Renal pelvis (tissue), 1 donor: ENCODE measurements at regions not wholly inside any gene's neighbourhood (a gene's known extent, or its start where the extent isn't known, plus 50 kb on each side); places are given as distances from the start of the nearest gene placed in this dataset.
"Not testable (repeated sequence)": the region's sequence is repeated elsewhere in the genome, so short reads cannot be mapped to it uniquely, and the experiment has no call there.

Experiments used
- DNase-seq: peaks from one replicate; pipeline ENCODE4 v3.0.0-alpha.2; 2013

DNA sequence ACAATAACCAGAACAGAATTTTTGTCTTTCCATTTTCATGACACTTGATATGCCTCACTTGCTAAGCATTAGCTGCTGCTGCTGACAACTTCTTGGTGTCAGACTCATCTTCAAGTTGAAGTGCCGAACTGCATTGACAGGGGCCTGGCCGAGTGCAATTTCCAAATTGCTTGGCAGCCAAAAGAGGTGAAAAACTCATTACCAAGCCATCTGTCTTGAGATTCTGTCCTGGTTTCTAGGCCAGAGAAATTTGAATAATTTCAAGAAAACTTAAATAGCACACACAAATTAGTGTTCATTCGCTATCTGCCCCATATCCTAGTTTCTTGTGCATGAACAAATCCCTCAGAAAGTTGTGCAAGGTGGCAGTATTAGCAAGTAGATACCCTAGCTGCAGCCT, 165.3 kb upstream of the RASSF8 start:
- DNase-seq: no peak

DNA sequence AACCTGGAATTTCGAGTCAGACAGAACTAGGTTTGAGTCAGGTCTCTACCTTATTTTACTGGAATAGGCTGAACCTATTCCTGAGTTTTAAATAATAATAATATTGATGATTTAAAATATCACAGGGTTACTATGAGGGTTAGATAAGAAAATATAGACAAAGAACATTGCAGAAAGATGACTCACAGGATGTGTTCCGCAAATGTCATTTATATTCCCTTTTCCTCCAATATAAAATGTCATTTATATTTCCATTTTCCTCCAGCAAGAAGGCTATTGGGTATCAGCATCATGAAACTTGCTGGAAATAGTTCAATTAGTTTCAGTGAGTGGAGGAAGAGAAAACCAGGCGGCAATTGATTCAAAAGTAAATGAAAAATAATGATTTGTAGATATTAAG, 163.9 kb upstream of the RASSF8 start:
- no peak for DNase-seq

DNA sequence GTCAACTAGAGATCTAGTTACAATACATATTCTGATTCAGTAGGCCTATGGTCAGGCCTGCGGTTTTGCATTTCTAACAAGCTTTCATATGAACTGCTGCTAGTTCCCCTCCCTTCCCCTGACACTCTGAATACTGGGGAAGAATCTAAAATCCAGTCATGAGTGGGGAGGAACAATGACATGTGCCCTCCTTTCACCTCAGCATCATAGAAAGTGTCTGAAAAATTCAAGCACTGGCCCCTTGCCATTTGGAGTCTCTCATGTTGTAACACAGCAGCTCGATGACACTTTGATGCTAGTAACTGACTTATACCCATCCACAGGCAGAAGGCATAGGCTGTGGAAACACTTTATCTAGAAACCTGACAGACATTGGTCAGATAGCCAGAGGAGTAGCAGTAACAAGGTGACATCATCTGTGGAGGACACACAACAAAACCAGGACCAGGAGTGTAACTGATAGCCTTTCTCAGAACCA, 161.9 kb upstream of the RASSF8 start:
- DNase-seq: no peak

DNA sequence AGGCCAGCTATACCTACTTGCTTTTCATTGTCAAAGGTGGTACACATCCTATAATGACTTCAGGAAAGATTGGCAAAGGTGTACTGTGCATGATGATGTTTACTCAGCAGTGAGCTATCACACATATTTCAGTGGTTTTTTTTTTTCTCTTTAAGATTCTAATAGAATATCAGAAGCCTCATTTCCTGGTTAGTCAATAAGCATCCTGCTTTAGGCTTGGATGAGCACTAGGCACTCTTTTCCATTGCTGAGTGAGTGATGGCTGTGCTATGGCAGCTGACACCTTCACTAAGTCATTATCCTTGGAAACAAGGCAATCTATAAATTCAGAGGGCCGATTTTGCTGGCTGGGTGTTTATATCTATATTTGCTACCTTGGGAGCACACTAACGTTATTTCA, 161.1 kb upstream of the RASSF8 start:
- no peak for DNase-seq

DNA sequence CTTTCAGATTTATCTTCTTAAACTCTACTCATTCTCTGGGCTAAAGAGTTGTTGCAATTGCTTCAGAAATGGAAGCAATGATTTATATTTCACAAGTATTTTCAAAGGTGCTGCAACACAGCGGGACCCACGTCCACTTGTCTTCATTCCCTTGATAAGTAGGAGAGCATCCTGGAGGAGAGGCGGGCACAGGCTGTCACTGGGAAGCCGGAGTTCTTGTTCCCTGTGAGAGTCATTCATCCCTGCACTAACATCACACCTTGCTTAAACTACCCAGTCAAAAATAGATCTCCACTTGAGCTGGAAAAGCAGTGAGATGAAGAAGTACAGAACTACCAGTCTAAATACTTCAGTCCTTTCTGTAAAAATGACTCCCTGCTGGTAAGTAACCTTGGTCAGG, 160.5 kb upstream of the RASSF8 start:
- no peak for DNase-seq

DNA sequence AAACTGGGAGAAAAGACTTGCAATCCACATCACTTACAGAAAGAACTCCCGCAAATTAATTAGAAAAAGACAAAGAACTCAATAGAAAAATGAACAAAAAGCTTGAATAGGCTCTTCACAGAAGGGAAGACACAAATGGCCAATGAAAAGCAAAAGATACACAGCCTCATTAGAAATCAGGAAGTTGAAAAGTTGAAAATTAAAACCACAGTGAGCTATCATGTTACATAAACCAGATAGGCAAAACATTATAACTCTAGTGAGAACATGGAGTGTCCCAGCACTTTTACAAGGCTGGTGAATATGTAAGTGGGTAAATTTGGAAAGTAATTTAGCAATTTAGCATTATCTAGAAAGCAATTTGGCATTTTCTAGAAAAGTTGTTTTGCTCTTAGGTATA, 158.4 kb upstream of the RASSF8 start:
- no peak for DNase-seq

DNA sequence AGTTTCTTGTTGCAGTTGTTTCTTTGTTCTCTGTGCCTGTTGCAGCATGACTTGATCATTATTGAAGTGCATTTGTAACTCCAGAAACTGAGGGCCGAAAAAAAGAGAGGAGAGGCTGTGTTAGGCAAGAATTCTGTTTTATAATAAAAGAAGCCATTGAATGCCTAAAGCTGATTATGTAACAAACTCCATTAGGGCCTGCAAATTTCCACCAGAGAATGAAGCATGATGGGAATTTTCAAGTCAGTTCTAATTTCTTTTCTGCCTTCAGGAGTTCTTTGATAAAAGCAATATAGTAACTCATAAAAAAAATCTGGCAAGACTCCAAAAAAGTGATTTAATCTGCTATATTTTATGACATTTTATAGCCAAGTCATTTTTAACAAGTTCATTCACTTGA, 156.7 kb upstream of the RASSF8 start:
- DNase-seq: peak; percentile 16

DNA sequence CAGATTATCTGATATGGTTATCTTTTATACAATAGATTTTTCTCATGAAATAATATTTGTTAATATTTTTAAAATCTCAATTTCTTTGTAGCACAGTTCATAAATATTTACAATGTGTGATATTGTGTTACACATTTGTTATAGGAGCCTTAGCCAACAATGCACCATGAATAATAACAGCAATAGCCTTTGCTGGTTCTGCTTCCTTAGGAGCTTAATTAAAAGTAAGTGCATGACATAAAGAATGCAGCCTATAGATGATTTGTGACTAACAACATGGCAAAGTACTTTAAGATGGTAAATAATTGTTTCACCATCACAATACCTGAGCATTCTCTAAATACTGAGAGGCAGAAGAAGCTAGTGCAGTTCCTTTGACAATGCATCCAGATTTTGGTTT, 156.3 kb upstream of the RASSF8 start:
- DNase-seq: no peak

DNA sequence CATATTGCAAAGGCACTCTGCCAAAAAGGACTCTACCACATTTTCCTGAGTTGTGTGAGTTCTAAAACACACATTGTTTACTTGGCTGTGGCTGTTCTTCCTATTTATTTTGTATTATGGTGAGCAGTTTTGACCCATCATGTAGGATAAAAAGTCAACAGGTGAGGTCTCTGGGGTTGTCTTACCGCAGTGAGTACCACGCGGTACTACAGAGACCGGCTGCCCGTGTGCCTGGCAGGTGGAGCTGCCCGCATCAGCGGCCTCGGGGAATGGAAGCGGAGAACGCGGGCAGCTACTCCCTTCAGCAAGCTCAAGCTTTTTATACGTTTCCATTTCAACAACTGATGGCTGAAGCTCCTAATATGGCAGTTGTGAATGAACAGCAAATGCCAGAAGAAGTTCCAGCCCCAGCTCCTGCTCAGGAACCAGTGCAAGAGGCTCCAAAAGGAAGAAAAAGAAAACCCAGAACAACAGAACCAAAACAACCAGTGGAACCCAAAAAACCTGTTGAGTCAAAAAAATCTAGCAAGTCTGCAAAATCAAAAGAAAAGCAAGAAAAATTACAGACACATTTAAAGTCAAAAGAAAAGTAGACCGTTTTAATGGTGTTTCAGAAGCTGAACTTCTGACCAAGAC, 155.3 kb upstream of the RASSF8 start:
- DNase-seq: not testable (repeated sequence)

DNA sequence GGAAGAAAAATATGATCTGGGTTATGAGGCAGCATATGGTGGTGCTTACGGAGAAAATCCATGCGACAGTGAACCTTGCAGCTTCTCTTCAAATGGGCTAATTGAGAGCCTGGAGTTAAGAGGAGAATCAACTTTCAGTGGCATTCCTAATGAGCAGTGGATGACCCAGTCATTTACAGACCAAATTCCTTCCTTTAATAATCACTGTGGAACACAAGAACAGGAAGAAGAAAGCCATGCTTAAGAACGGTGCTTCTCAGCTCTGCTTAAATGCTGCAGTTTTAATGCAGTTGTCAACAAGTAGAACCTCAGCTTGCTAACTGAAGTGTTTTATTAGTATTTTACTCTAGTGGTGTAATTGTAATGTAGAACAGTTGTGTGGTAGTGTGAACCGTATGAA, 154.2 kb upstream of the RASSF8 start:
- not testable (repeated sequence) for DNase-seq

DNA sequence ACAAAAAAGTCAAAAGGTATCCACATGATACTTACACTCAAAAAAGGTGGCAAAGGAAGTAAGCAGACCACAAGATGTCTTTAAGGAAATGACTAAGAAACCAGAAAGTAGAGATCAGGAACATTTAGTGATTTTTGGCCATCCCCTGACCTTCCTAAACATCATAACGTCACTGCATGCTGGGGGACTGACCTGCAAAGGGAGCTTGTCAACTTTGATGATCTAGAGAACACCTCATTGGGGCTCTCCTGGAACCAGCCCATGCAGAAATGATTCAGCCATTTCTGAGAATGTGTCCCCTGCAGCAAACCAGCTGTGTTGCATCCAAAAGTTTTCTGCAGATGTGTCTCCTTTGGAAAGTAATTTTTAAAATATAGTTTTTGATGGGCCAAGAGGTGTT, 152.2 kb upstream of the RASSF8 start:
- no peak for DNase-seq

DNA sequence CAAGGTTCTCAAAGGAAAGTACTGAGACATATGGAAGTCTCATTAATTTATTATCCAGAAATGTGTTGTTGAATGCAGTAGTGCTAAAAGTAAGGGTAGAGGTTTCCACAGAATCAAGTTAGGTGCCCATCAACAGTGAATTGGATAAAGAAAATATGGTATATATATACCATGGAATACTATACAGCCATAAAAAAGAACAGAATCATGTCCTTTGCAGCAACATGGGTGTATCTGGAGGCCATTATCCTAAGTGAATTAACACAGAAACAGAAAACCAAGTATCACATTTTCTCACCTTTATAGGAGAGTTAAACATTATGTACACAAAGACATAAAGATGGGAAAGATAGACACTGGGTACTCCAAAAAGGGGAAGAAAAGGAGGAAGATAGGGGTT, 149.9 kb upstream of the RASSF8 start:
- DNase-seq: no peak

DNA sequence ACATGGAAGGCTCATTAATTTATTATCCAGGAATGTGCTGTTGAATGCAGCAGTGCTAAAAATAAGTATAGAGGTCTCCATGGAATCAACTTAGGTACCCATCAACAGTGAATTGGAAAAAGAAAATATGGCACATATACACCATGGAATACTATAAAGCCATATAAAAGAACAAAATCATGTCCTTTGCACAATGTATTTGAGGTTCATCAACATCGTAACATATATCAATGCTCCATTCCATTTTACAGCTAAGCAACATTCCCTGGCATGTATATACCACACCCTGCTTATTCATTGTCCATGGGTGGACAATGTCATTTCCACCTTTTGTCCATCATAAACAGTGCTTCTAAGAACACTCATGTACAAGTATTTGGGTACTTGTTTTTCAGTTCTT, 147.8 kb upstream of the RASSF8 start:
- DNase-seq: no peak

DNA sequence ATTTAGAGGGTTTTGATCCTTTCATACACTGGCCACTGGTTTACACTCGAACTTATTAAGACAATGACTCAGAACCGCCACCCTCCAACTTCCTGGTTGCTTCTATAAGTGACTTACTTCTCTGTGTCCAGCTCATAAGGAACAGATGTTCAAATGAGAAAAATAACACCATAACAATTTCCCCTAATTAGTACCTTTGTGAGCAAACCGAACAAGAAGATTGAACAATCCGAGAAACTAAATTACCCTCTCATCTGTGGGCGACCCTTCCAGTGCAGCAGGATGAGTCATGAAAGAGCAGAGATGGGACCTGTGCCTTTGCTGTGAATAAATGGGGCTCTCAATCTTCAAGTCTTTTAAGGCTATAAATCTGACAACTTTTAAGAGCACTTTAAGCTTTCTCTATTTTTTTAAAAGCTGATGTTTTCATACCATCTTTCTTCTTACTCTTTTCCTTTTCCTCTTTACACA, 146.8 kb upstream of the RASSF8 start:
- peak; percentile 12 for DNase-seq

DNA sequence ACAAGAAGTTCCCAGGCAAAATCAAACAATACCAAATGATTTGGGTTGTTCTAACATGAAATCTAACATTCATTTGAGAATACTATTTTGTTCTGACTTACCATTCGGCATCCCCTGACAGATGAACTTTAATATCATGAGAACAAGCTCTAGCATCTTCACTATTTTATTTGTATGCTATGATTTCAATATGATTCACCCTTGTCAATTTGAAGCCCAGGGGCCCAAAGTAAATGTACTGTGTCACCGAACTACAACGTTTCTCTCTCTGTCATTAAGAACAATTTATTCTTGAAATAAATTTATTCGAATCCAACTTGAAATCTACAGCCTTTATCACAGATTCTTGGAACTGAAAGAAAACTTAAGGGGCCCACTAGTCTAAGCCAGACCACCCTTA, 146.2 kb upstream of the RASSF8 start:
- no peak for DNase-seq

DNA sequence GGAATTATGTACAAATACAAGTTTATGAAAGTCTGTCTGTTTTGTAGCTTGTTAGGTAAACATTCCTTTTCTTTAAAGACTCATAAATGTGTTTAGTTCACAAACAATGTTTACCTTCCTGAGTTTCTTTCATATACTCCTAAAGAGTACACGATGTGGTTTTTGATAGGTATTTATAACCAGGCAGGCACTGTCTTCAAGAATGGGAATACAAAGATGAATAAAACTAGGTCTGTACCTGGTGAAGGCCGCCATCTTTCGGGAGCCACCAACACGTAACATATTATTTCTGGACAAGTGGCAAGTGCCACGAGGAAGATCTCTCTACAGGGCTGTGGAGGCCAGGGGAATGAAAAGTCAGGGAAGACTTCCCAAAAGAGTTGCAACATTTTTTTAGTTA, 144.6 kb upstream of the RASSF8 start:
- DNase-seq: no peak

DNA sequence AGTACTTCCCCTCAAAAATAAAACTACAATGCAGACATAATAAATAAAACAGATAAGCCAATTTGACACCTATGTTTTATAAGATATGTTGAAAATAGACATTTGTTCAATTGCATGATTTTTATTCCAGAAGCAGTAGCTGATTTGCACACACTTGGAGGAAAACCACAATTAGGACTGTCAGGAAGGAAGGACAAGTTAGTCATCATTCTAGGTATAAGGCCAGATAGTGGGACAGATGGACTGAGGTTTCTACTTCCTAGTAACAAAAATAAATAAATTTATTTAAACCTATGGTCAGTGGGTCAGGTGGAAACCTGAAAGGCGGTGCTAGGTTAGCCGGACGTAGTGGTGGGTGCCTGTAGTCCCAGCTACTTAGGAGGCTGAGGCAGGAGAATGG, 141.8 kb upstream of the RASSF8 start:
- DNase-seq: no peak

DNA sequence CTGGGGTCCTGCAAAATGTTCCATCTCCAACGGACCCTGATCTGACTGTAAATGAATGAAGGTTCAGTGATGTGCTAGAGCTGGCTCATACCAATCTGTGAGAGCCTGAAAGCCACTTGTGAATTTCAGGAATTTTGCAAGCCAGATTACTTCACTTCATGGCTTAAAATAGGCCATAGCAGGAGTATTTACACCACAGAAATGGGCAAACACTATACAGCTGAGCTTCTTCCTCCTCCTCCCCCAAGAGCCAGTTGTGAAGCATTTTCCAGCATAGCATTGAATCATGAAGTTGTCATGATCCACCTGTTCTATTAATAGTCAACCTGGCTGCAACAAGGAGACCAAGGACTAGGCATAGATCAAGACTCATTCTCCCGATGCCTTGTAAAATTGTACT, 141.3 kb upstream of the RASSF8 start:
- DNase-seq: no peak

DNA sequence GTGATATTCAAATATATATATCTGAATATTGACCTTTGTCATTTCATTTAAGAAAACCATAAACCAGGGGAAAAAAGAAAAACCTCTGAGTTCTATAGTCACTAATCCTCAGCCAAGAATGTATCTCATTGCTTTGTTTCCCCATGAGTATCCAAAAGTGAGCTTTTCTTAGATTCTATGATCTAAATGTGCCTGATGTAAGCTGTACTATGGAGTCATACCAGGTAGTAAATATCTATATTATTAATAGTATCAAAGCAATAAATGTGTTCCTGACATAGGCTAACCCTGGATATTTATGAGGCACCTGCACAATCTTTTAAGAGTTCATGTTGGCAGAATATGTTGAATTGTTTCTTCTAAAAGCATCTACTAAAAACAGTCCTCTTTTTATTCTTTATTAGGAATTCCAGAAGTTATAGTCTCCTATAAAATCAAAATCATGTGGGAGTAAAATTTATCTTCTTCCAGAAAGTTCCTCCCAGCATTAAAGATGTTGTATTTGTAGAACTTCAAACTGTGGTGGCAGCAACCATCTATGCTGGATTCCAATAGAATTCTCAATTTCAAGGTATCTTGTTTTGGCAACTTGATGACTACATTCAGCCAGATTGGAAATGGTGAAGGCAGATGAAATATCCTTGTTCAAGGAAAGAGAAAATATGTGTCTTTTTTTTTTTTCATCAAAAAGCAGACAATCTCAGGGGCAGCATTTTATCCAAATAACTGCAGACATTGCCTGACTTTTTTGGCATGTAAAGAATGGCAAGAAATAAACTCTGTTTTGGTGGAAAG, 139.7 kb upstream of the RASSF8 start:
- DNase-seq: no peak

DNA sequence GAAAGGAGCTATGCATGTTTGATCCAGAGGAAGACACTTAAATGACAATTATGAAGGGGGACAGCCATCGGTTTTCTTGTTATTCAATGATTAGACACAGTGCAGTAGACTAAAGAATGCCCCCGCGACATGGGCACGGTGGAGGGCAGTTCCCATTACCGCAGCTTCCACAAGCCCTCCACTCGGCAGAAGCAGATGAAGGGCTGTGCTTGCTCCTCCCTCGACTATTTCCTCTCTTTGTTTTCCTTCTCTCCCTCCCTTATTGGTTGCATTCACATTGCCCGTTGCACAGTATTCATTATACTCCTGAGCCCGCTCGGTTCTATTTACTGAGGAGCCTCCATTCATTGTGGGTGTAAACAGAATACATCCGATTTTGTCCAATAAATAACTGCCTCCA, 138.8 kb upstream of the RASSF8 start:
- no peak for DNase-seq

DNA sequence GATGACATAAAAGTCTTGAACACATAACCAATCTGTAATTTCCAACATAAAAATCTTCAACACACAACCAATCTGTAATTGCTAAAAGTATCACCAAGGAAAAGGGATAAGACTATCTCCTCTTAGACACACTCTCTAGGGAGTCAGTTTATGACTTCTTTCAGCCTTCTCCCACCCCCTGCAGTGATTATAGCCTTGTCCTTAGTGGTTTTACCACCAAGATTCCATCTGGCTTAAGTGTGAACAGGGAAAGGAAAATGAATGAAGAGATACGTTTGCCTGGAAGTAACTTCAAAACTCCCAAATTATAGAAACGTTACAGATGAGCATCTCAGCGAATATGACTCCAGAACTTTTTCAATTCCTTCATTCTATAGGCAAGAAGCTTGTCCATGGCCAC, 136.2 kb upstream of the RASSF8 start:
- DNase-seq: no peak

DNA sequence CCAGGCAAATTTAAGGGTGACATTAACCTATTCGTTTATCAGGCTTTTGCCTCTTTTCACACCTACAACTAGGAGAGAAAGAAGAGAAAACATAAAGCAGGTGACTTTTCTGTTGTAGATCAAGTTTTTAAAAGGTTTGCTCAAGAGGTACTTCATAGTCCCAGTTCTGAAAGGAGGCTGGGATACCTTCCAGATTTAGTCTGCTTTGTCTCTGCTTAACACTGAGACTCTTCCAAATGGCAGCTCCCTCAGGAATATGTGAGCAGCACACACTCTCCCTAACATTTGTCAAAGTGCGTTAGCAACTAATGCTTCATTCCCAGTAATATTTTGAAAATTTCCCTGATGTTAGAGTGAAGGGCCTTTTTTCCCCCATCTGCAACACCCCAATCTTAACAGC, 133.7 kb upstream of the RASSF8 start:
- no peak for DNase-seq

DNA sequence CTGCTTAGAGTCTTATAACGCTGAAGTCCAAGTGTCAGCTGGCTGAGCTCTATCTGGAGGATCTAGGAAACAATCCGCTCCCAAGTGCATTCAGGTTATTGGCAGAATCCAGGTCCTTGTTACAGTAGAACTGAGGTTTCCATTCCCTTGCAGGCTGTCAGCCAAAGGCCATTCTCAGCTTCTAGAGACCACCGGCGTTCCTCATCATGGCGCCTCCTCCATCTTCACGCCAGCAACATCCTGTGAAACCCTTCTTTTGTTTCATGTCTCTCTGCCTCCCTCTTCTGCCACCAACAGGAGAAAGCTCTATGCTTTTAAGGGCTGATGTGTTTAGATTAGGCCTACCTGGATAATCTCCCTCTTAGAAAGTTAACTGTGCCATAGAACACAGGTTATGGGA, 133.0 kb upstream of the RASSF8 start:
- DNase-seq: no peak

DNA sequence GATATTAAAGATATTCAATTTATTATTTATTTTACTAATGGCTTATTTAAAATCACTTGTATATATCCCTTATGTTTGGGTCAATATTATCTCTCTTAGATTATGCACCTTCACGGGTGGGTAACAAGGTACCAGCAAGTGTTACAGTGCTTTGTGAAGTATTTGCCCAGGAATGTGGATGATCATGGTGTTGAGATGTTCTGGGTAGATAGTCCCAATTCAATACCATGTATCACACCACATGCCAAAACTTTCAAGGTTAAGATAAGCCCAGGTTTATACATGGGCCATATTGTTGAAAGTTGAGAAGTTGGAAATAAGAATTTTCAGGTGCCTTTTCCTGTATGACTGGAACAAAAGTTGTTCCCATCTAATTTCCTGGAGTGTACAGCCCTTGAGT, 131.3 kb upstream of the RASSF8 start:
- DNase-seq: no peak
